GM23338 (cell line): ENCODE measurements at regions not wholly inside any gene's neighbourhood (a gene's known extent, or its start where the extent isn't known, plus 50 kb on each side); places are given as distances from the start of the nearest gene placed in this dataset.

ENCODE experiments used
- ATAC-seq: fragments of 200-7000 bp; cut with Tn5 transposase; 3 replicates; pipeline ENCODE4 v1.9.1; 2020
- DNase-seq: peaks from one replicate; pipeline ENCODE4 v3.0.0-alpha.2; 2015; ENCODE audit warnings: low spot score
- H2AFZ ChIP-seq: fragments of 200-600 bp; sonication (generic); 2 replicates; pipeline ENCODE4 v1.8.0; 2016; ENCODE audit warnings: antibody characterized with exemption, mild to moderate bottlenecking, moderate library complexity
- H3F3A ChIP-seq: fragments of 200-600 bp; sonication (generic); replicated peaks from 2 replicates; pipeline ENCODE4 v1.8.0; 2017; ENCODE audit warnings: antibody characterized with exemption, mixed run types, low read depth
- H3K27ac ChIP-seq: fragments of 200-600 bp; sonication (generic); 2 replicates; pipeline ENCODE4 v1.6.1; 2016; ENCODE audit warnings: low read depth
- H3K27me3 ChIP-seq: fragments of 200-600 bp; sonication (generic); 2 replicates; pipeline ENCODE4 v1.8.0; 2016; ENCODE audit warnings: mild to moderate bottlenecking, mixed run types, moderate library complexity; ENCODE audit not compliant: insufficient read depth
- H3K36me3 ChIP-seq: fragments of 200-600 bp; sonication (generic); 2 replicates; pipeline ENCODE4 v1.8.0; 2016; ENCODE audit warnings: mild to moderate bottlenecking; ENCODE audit not compliant: insufficient read depth
- H3K4me1 ChIP-seq: fragments of 200-600 bp; sonication (generic); 2 replicates; pipeline ENCODE4 v1.8.0; 2016; ENCODE audit warnings: mild to moderate bottlenecking, moderate library complexity; ENCODE audit not compliant: insufficient read depth
- H3K4me2 ChIP-seq: fragments of 200-600 bp; sonication (generic); 2 replicates; pipeline ENCODE4 v1.7.1; 2017; ENCODE audit warnings: mixed run types
- H3K4me3 ChIP-seq: fragments of 200-600 bp; sonication (generic); 2 replicates; pipeline ENCODE4 v1.6.1; 2016; ENCODE audit warnings: mixed run types
- H3K79me2 ChIP-seq: fragments of 200-600 bp; sonication (generic); replicated peaks from 2 replicates; pipeline ENCODE4 v1.8.0; 2017; ENCODE audit warnings: mild to moderate bottlenecking; ENCODE audit not compliant: insufficient read depth
- H3K9me2 ChIP-seq: fragments of 200-600 bp; sonication (generic); 2 replicates; pipeline ENCODE4 v1.8.0; 2017; ENCODE audit not compliant: insufficient read depth
- H4K20me1 ChIP-seq: fragments of 200-600 bp; sonication (generic); replicated peaks from 2 replicates; pipeline ENCODE4 v1.8.0; 2017; ENCODE audit warnings: mild to moderate bottlenecking; ENCODE audit not compliant: insufficient read depth
- H3K27ac Mint-ChIP-seq: 2 replicates; pipeline ENCODE4 v1.8.0; 2020; ENCODE audit warnings: inconsistent platforms, mild to moderate bottlenecking, moderate library complexity, mixed read lengths
- H3K27me3 Mint-ChIP-seq: 3 replicates; pipeline ENCODE4 v1.8.0; 2022; ENCODE audit warnings: low read depth, mild to moderate bottlenecking, moderate library complexity, mixed read lengths, inconsistent platforms; ENCODE audit not compliant: insufficient read depth, poor library complexity
- H3K36me3 Mint-ChIP-seq: 3 replicates; pipeline ENCODE4 v1.8.0; 2021; ENCODE audit warnings: low read depth, mild to moderate bottlenecking, inconsistent platforms, moderate library complexity, mixed read lengths
- H3K4me1 Mint-ChIP-seq: 3 replicates; pipeline ENCODE4 v1.8.0; 2020; ENCODE audit warnings: mild to moderate bottlenecking, inconsistent platforms, mixed read lengths
- H3K4me3 Mint-ChIP-seq: 3 replicates; pipeline ENCODE4 v1.8.0; 2021; ENCODE audit warnings: moderate library complexity, mild to moderate bottlenecking, inconsistent platforms, mixed read lengths
- H3K9me3 Mint-ChIP-seq: 3 replicates; pipeline ENCODE4 v1.8.0; 2020; ENCODE audit warnings: moderate library complexity, mild to moderate bottlenecking, inconsistent platforms, mixed read lengths
- CREB1 ChIP-seq: fragments of 250-450 bp; sonication (Bioruptor Pico); IDR thresholded peaks from 2 replicates; pipeline ENCODE4 v1.5.0; 2020; ENCODE audit warnings: low read depth, mild to moderate bottlenecking, moderate library complexity
- JUNB ChIP-seq: IDR thresholded peaks from one replicate; pipeline ENCODE4 v1.6.1; 2016; ENCODE audit warnings: antibody characterized with exemption; ENCODE audit not compliant: unreplicated experiment
- POLR2AphosphoS5 ChIP-seq: IDR thresholded peaks from 2 replicates; pipeline ENCODE4 v1.6.1; 2016; ENCODE audit warnings: antibody characterized with exemption, low read depth
- STAT1 ChIP-seq: IDR thresholded peaks from one replicate; pipeline ENCODE4 v1.6.1; 2016; ENCODE audit warnings: antibody characterized with exemption; ENCODE audit not compliant: unreplicated experiment
- ZNF114 ChIP-seq: fragments of 250-450 bp; sonication (Bioruptor Pico); IDR thresholded peaks from 2 replicates; pipeline ENCODE4 v1.5.0; 2020; ENCODE audit warnings: mild to moderate bottlenecking, moderate library complexity
- ZNF331 ChIP-seq: fragments of 250-450 bp; sonication (Bioruptor Pico); IDR thresholded peaks from 2 replicates; pipeline ENCODE4 v1.5.0; 2020; ENCODE audit warnings: low read depth, mild to moderate bottlenecking, moderate library complexity
- TF ChIP-seq, protein P1 (sequence below): fragments of 250-450 bp; sonication (Bioruptor Pico); IDR thresholded peaks from 2 replicates; pipeline ENCODE4 v1.5.0; 2020; ENCODE audit warnings: mild to moderate bottlenecking, moderate library complexity
- TF ChIP-seq, protein P2 (sequence below), 2 experiments: fragments of 200-600 bp in 1 of 2; sonication (generic) in 1 of 2; conservative IDR thresholded peaks; 2 replicates each; pipeline versions ENCODE4 v1.5.1 to v1.6.1; 2016 to 2017; ENCODE audit warnings: antibody characterized with exemption in 2 of 2, low read depth in 2 of 2, mild to moderate bottlenecking in 2 of 2, moderate library complexity in 1 of 2
- TF ChIP-seq, protein P3 (sequence below): IDR thresholded peaks from 2 replicates; pipeline ENCODE4 v1.6.1; 2016; ENCODE audit warnings: antibody characterized with exemption

DNA sequence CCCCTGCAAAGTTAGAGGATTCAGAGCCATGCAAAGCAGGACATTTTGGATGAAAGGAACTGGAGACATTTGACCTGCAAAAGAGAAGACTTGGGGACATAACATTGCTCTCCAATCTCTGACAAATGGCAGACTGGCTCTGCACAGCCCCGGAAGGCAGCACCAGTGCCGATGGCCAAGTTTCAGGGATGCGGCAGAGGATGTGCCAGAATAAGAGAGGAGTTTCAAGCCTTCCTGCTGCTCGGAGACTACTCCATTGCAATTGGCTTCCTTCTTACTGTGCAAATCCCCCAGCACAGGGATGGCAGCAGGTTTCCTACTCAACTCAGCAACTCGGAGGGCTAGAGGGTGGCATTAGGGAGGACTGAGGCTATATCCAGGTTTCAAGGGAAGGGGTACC is 268.8 kb upstream of the ZMIZ1 start:
- no peak for TF ChIP-seq ZNF331 (CRISPR knock-in tag)
- TF ChIP-seq, protein P1, sequence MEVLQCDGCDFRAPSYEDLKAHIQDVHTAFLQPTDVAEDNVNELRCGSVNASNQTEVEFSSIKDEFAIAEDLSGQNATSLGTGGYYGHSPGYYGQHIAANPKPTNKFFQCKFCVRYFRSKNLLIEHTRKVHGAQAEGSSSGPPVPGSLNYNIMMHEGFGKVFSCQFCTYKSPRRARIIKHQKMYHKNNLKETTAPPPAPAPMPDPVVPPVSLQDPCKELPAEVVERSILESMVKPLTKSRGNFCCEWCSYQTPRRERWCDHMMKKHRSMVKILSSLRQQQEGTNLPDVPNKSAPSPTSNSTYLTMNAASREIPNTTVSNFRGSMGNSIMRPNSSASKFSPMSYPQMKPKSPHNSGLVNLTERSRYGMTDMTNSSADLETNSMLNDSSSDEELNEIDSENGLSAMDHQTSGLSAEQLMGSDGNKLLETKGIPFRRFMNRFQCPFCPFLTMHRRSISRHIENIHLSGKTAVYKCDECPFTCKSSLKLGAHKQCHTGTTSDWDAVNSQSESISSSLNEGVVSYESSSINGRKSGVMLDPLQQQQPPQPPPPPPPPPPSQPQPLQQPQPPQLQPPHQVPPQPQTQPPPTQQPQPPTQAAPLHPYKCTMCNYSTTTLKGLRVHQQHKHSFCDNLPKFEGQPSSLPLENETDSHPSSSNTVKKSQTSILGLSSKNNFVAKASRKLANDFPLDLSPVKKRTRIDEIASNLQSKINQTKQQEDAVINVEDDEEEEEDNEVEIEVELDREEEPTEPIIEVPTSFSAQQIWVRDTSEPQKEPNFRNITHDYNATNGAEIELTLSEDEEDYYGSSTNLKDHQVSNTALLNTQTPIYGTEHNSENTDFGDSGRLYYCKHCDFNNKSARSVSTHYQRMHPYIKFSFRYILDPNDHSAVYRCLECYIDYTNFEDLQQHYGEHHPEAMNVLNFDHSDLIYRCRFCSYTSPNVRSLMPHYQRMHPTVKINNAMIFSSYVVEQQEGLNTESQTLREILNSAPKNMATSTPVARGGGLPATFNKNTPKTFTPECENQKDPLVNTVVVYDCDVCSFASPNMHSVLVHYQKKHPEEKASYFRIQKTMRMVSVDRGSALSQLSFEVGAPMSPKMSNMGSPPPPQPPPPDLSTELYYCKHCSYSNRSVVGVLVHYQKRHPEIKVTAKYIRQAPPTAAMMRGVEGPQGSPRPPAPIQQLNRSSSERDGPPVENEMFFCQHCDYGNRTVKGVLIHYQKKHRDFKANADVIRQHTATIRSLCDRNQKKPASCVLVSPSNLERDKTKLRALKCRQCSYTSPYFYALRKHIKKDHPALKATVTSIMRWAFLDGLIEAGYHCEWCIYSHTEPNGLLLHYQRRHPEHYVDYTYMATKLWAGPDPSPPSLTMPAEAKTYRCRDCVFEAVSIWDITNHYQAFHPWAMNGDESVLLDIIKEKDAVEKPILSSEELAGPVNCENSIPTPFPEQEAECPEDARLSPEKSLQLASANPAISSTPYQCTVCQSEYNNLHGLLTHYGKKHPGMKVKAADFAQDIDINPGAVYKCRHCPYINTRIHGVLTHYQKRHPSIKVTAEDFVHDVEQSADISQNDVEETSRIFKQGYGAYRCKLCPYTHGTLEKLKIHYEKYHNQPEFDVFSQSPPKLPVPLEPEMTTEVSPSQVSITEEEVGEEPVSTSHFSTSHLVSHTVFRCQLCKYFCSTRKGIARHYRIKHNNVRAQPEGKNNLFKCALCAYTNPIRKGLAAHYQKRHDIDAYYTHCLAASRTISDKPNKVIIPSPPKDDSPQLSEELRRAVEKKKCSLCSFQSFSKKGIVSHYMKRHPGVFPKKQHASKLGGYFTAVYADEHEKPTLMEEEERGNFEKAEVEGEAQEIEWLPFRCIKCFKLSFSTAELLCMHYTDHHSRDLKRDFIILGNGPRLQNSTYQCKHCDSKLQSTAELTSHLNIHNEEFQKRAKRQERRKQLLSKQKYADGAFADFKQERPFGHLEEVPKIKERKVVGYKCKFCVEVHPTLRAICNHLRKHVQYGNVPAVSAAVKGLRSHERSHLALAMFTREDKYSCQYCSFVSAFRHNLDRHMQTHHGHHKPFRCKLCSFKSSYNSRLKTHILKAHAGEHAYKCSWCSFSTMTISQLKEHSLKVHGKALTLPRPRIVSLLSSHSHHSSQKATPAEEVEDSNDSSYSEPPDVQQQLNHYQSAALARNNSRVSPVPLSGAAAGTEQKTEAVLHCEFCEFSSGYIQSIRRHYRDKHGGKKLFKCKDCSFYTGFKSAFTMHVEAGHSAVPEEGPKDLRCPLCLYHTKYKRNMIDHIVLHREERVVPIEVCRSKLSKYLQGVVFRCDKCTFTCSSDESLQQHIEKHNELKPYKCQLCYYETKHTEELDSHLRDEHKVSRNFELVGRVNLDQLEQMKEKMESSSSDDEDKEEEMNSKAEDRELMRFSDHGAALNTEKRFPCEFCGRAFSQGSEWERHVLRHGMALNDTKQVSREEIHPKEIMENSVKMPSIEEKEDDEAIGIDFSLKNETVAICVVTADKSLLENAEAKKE, result no peak
- no peak for TF ChIP-seq CREB1
- no peak for TF ChIP-seq STAT1
- TF ChIP-seq, protein P2, sequence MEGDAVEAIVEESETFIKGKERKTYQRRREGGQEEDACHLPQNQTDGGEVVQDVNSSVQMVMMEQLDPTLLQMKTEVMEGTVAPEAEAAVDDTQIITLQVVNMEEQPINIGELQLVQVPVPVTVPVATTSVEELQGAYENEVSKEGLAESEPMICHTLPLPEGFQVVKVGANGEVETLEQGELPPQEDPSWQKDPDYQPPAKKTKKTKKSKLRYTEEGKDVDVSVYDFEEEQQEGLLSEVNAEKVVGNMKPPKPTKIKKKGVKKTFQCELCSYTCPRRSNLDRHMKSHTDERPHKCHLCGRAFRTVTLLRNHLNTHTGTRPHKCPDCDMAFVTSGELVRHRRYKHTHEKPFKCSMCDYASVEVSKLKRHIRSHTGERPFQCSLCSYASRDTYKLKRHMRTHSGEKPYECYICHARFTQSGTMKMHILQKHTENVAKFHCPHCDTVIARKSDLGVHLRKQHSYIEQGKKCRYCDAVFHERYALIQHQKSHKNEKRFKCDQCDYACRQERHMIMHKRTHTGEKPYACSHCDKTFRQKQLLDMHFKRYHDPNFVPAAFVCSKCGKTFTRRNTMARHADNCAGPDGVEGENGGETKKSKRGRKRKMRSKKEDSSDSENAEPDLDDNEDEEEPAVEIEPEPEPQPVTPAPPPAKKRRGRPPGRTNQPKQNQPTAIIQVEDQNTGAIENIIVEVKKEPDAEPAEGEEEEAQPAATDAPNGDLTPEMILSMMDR (conservative IDR thresholded peaks at IDR 0.05; ENCODE audit: low read depth in 2 of 2), result no peak
- TF ChIP-seq, protein P3, sequence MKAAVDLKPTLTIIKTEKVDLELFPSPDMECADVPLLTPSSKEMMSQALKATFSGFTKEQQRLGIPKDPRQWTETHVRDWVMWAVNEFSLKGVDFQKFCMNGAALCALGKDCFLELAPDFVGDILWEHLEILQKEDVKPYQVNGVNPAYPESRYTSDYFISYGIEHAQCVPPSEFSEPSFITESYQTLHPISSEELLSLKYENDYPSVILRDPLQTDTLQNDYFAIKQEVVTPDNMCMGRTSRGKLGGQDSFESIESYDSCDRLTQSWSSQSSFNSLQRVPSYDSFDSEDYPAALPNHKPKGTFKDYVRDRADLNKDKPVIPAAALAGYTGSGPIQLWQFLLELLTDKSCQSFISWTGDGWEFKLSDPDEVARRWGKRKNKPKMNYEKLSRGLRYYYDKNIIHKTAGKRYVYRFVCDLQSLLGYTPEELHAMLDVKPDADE, result no peak
- TF ChIP-seq JUNB, result no peak
- no peak for TF ChIP-seq ZNF114
- no peak for TF ChIP-seq POLR2AphosphoS5
- Histone ChIP-seq H3K27ac (no peak overlapping the region), H4K20me1 (no peaks in the 10 kb centered on the region), H3K79me2 (no peaks in the 10 kb centered on the region), H3F3A (no peaks in the 10 kb centered on the region), H3K27me3 (no peaks in the 10 kb centered on the region), H2AFZ (no peak overlapping the region), H3K9me2 (no peaks in the 10 kb centered on the region), H3K4me2 (no peak overlapping the region), H3K36me3 (no peaks in the 10 kb centered on the region), H3K4me3 (no peak overlapping the region), H3K4me1 (no peaks in the 10 kb centered on the region)
- Mint-ChIP-seq H3K4me1 (peaks cover 4% of the 10 kb centered on the region), H3K36me3 (no peaks in the 10 kb centered on the region), H3K9me3 (no peaks in the 10 kb centered on the region; the same call in 2 of the 3 replicates), H3K27ac (no peak overlapping the region), H3K4me3 (no peak overlapping the region), H3K27me3 (peaks cover 1% of the 10 kb centered on the region)
- DNase-seq (no peak), ATAC-seq (no peak)
